Peyer's patch (tissue), 4 donors: ENCODE measurements at regions not wholly inside any gene's neighbourhood (a gene's known extent, or its start where the extent isn't known, plus 50 kb on each side); places are given as distances from the start of the nearest gene placed in this dataset.

Source experiments
- CTCF ChIP-seq, 6 experiments: fragments of 450-650 bp in 4 of 6; fragments of 200-600 bp in 2 of 6; sonication (generic) in 1 of 6; IDR thresholded peaks; one replicate each; pipeline ENCODE4 v1.5.1; 2017 to 2019; ENCODE audit warnings: antibody characterized with exemption in 6 of 6, mild to moderate bottlenecking in 3 of 6, moderate library complexity in 1 of 6
- POLR2A ChIP-seq, 2 donors: fragments of 450-650 bp; IDR thresholded peaks; one replicate each; pipeline ENCODE4 v1.5.1; 2017; ENCODE audit warnings: antibody characterized with exemption in 2 of 2, mild to moderate bottlenecking in 2 of 2, moderate library complexity in 2 of 2

GRCh38 chr2:3130444-3130843 is 247.2 kb downstream of the EIPR1 start:
- TF ChIP-seq POLR2A (IDR thresholded peaks at IDR 0.05) (no peak), CTCF (IDR thresholded peaks at IDR 0.05) (no peak)
